DND-41 (cell line): ENCODE measurements at regions not wholly inside any gene's neighbourhood (a gene's known extent, or its start where the extent isn't known, plus 50 kb on each side); places are given as distances from the start of the nearest gene placed in this dataset.

Experiments
- ATAC-seq: fragments of 200-7000 bp; cut with Tn5 transposase; 3 replicates; pipeline ENCODE4 v1.9.1; 2021; ENCODE audit warnings: low read depth; ENCODE audit not compliant: insufficient read depth
- DNase-seq: peaks from one replicate; pipeline ENCODE4 v3.0.0-alpha.2; 2020
- H2AFZ ChIP-seq: 2 replicates; pipeline ENCODE4 v1.6.0; 2012; ENCODE audit warnings: low read depth, low read length
- H3K27ac ChIP-seq: 2 replicates; pipeline ENCODE4 v1.5.1; 2012; ENCODE audit warnings: low read length, inconsistent platforms
- H3K27me3 ChIP-seq: fragments of 200-600 bp; sonication (generic); 2 replicates; pipeline ENCODE4 v1.6.0; 2012; ENCODE audit warnings: low read length, mild to moderate bottlenecking, inconsistent platforms; ENCODE audit not compliant: insufficient read depth, poor library complexity
- H3K36me3 ChIP-seq: 2 replicates; pipeline ENCODE4 v1.5.1; 2012; ENCODE audit warnings: low read length, inconsistent platforms; ENCODE audit not compliant: insufficient read depth
- H3K4me1 ChIP-seq: 2 replicates; pipeline ENCODE4 v1.5.1; 2012; ENCODE audit warnings: mild to moderate bottlenecking, low read length; ENCODE audit not compliant: insufficient read depth
- H3K4me2 ChIP-seq: 2 replicates; pipeline ENCODE4 v1.6.0; 2012; ENCODE audit warnings: mild to moderate bottlenecking, moderate library complexity, low read length, inconsistent platforms; ENCODE audit not compliant: insufficient read depth
- H3K4me3 ChIP-seq, 2 experiments: fragments of 200-600 bp in 1 of 2; shearing (Covaris generic) in 1 of 2; 2 replicates each; pipeline ENCODE4 v1.5.1; 2012 to 2016; ENCODE audit warnings: inconsistent platforms in 2 of 2, low read length in 2 of 2, mild to moderate bottlenecking in 2 of 2, low read depth in 1 of 2, moderate library complexity in 1 of 2
- H3K79me2 ChIP-seq: 2 replicates; pipeline ENCODE4 v1.6.0; 2012; ENCODE audit warnings: low read length, inconsistent platforms; ENCODE audit not compliant: insufficient read depth
- H3K9ac ChIP-seq: 2 replicates; pipeline ENCODE4 v1.6.0; 2012; ENCODE audit warnings: low read depth, mild to moderate bottlenecking, inconsistent platforms, low read length, moderate library complexity
- H3K9me3 ChIP-seq: 2 replicates; pipeline ENCODE4 v1.5.1; 2012; ENCODE audit warnings: low read length, moderate library complexity, mild to moderate bottlenecking, inconsistent platforms; ENCODE audit not compliant: insufficient read depth, severe bottlenecking
- H4K20me1 ChIP-seq: 2 replicates; pipeline ENCODE4 v1.6.0; 2012; ENCODE audit warnings: low read length; ENCODE audit not compliant: insufficient read depth
- CTCF ChIP-seq: IDR thresholded peaks from 2 replicates; pipeline ENCODE4 v1.5.1; 2012; ENCODE audit warnings: borderline replicate concordance, low read length, moderate library complexity, mild to moderate bottlenecking; ENCODE audit not compliant: poor library complexity, severe bottlenecking; ENCODE audit errors: extremely low read depth
- EZH2 ChIP-seq: IDR thresholded peaks from 3 replicates; pipeline ENCODE4 v1.6.1; 2012; ENCODE audit warnings: borderline replicate concordance, low read depth, mild to moderate bottlenecking, moderate library complexity, low read length, inconsistent platforms; ENCODE audit not compliant: severe bottlenecking

GRCh38 chr4:31803526-31804195, 1083.5 kb downstream of the PCDH7 start:
- Histone ChIP-seq H3K79me2 (no peaks in the 10 kb centered on the region), H3K4me2 (no peak overlapping the region), H3K27ac (no peak overlapping the region), H3K36me3 (no peaks in the 10 kb centered on the region), H3K4me3 (no peak overlapping the region), H3K9ac (no peak overlapping the region), H2AFZ (no peak overlapping the region), H3K27me3 (no peaks in the 10 kb centered on the region), H3K4me1 (no peaks in the 10 kb centered on the region), H3K9me3 (no peaks in the 10 kb centered on the region), H4K20me1 (no peaks in the 10 kb centered on the region)
- DNase-seq (no peak), ATAC-seq (no peak)
- TF ChIP-seq CTCF (no peak), EZH2 (no peak)

- DNase-seq (no peak), ATAC-seq (no peak)
- Histone ChIP-seq H2AFZ (no peak overlapping the region), H3K4me1 (no peaks in the 10 kb centered on the region), H3K27ac (no peak overlapping the region), H3K79me2 (no peaks in the 10 kb centered on the region), H4K20me1 (no peaks in the 10 kb centered on the region), H3K27me3 (no peaks in the 10 kb centered on the region), H3K4me3 (no peak overlapping the region), H3K4me2 (no peak overlapping the region), H3K9me3 (no peaks in the 10 kb centered on the region), H3K9ac (no peak overlapping the region), H3K36me3 (no peaks in the 10 kb centered on the region)
- TF ChIP-seq EZH2, result no peak
- no peak for TF ChIP-seq CTCF
Measured at GRCh38 chr4:31807036-31807435, 1086.9 kb downstream of the PCDH7 start.

- no peaks in the 10 kb centered on the region for H3K27me3 ChIP-seq
- no peaks in the 10 kb centered on the region for H3K4me1 ChIP-seq
- no peak for TF ChIP-seq CTCF
- no peak for TF ChIP-seq EZH2
Measured at GRCh38 chr4:31844350-31844749, 1124.2 kb downstream of the PCDH7 start.

GRCh38 chr4:31851946-31852345, 1131.8 kb downstream of the PCDH7 start:
- TF ChIP-seq EZH2, result no peak
- no peak for TF ChIP-seq CTCF
- Histone ChIP-seq H3K9me3 (no peaks in the 10 kb centered on the region), H3K4me1 (no peaks in the 10 kb centered on the region), H3K27ac (no peak overlapping the region), H3K4me2 (no peak overlapping the region), H3K4me3 (no peak overlapping the region), H3K36me3 (no peaks in the 10 kb centered on the region), H2AFZ (no peak overlapping the region), H4K20me1 (no peaks in the 10 kb centered on the region), H3K9ac (no peak overlapping the region), H3K79me2 (no peaks in the 10 kb centered on the region), H3K27me3 (no peaks in the 10 kb centered on the region)
- ATAC-seq (no peak), DNase-seq (no peak)

More at GRCh38 chr4:31844350-31844749, 1124.2 kb downstream of the PCDH7 start:
- Histone ChIP-seq H3K36me3 (no peaks in the 10 kb centered on the region), H4K20me1 (no peaks in the 10 kb centered on the region), H3K9me3 (no peaks in the 10 kb centered on the region), H3K27ac (no peak overlapping the region), H3K79me2 (no peaks in the 10 kb centered on the region), H3K9ac (no peak overlapping the region), H3K4me3 (no peak overlapping the region), H2AFZ (no peak overlapping the region), H3K4me2 (no peak overlapping the region)
- DNase-seq (no peak), ATAC-seq (no peak)
